Fibroblast of skin of back (primary cell): ENCODE measurements at regions not wholly inside any gene's neighbourhood (a gene's known extent, or its start where the extent isn't known, plus 50 kb on each side); places are given as distances from the start of the nearest gene placed in this dataset.
"Not testable (repeated sequence)": the region's sequence is repeated elsewhere in the genome, so short reads cannot be mapped to it uniquely, and the experiment has no call there.

Experiments
- DNase-seq: peaks from one replicate; pipeline ENCODE4 v3.0.0-alpha.2; 2013

DNA sequence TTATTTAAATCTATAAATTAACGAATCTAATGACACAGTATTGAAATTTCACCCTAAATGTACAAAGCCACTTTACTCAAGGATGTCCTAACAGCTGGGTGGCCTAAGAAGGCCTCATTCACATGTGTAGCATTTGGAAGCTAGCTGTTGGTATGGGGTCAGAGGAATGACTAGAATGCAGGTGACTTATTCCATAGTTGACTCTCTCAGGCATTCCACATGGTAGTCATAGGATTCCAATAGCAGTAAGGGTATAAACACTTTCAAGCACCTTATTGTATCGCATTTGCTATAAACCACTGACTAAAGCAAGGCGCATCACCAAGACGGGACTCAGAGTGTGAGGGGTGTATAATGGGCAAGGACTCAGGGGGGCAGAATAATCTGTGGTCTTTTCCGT is 294.8 kb upstream of the EPHA3 start:
- DNase-seq, result peak; percentile 12

DNA sequence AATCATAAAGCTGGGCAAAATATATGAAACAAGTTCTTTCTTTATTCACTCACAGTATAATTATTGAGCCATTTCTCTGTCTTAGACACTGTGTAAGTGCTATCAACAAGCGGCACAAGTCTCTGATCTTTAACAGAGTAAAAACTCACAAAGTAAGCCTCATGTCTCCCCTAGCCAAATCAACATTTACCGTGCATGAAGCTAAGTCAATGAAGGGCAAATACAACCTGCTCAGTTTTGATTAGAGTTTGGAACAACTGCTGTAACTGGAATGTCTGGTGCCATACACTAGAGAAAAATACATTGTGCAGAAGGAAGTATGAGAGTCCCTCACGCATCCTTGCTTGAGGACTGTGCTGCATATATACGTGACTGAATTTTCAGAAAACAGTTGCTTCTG is 291.0 kb upstream of the EPHA3 start:
- no peak for DNase-seq

DNA sequence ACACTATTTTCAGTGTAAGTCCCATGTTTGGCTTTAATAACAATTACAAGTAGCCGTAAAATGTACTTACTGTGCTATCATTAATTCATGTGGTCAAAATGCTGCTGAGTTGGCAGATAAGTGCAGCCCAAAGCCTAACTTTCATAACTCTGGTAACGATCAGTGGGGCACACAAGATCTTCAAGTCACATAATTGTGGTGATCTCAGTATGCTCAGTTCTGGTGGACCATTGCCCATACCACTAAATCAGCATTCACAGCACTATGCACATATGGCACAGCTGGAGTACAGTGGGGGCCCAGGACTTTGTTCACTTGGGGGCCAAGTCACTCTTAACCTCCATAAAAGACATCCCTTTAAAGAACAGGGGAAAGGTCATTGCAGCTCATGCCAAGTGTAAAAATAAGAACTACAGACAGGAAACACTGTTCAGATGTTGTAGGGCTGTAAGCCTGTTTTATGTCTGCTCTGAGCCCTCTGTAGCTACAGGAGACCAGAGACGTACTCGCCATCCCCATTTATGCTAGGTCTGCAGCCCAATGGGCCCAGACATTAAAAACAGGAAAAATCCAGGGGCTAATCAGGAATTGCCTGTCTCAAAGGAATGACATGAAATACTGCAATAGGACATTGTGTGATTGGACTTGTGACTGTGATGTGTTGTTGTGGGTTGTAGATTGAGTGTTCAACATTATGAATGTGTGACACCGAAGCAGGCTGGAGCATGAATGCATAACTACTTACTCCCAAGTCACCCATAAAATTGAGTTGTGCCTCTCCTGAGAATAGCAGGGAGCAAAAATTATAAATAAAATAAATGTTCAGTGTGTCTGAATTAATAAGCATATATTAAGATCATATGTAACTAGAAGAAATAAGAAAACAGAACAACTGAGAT is 282.5 kb upstream of the EPHA3 start:
- DNase-seq, result no peak

DNA sequence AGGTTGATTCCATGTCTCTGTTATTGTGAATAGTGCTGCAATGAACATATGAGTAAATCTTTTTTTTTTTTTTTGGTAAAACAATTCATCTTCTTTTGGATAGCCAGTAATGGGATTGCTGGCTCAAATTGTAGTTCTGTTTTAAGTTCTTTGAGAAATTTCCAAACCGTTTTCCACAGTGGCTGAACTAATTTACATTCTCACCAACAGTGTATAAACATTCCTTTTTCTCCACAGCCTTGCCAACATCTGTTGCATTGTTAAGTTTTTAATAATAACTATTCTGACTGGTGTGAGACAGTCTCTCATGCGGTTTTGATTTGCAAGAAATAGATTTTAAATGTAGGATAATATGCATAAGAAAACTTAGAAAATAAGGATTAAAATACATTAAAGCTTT is 279.0 kb upstream of the EPHA3 start:
- DNase-seq, result peak; percentile 11

DNA sequence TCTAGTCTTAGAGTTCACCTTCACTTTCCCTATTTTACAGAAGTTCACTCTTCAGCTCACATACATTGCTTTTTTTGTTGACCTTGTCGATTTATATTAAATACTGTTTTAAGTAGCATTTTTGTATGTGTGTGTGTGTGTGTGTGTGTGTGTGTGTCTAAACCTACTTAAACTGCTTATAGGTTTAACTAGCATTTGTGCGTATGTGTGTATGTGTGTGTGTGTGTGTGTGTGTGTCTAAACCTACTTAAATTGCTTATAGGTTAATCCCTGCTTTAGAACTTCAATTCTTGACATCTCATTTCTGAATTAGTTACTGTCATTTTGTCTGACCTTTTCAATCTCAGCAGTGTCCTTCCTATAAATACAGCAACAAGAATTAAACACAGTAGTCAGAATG is 254.8 kb upstream of the EPHA3 start:
- DNase-seq, result no peak

DNA sequence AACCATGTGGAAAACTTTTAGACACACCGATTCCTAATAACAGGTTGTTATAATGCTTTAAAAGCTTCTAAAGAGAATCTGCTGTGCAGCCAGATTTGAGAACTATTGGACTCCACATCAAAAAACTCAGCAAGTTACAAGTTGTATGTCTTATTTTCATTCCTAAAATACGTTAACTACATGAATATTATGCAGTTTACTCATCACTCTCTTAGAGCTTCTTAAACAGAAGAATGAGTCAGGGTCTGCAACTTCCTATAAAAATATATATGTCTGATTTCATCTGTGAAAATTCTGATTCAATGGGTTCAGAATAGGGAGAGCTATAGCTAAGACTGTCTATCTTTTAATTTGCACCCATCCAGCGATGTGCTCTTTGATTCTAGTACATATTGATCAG is 244.2 kb upstream of the EPHA3 start:
- DNase-seq, result peak; percentile 86

DNA sequence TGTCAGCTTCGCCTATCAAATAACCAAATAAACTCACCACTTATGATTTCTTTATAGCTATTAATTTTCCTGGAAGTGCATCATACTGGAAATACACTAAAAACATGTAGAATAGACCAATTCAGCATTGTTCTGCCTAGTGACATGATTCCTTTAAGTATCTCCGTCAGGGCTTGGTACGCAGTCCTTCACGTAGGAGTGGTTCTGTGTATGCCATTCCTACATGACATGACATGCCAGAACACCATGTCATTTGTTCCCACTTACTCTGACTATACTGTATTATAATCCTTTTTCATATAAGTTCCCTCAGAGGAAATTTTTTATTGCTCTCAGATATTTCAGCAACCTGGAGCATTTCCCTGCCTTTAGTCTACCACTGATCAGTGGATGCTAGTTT is 230.7 kb upstream of the EPHA3 start:
- no peak for DNase-seq

DNA sequence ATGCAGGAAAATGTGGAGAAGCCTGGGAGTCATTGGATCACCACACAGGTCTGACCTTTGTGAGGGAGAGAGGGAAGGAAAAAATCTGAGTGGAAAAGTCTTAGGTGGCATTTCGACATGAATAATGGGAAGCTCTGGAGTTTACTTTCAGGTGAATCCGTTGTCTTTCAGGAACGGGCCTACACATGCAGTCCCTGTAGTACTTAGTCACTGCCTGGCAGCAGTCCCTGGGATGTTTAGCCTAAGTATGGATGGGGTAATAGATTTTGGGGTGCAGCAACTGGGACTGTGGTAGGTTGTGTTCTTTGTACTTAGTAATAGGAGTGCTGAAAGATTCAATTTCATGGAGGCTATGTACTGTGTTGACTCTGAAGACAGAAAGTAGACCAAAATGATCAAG is 227.5 kb upstream of the EPHA3 start:
- DNase-seq, result no peak

DNA sequence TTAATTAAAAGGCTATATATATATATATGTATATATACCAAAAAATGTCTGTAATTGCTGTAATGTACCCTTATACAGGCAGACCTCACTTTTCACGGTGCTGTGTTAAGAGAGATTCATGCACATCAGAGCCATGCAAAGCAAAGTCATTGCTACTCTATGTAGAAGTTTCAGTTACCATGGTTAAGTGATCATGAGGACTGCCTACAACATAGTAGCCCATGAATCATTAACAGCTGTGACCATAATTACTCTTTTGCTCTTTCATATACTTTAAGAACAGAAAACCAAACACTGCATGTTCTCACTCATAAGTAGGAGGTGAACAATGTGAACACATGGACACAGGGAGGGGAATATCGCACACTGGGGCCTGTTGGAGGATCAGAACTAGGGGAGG is 225.3 kb upstream of the EPHA3 start:
- DNase-seq, result no peak

DNA sequence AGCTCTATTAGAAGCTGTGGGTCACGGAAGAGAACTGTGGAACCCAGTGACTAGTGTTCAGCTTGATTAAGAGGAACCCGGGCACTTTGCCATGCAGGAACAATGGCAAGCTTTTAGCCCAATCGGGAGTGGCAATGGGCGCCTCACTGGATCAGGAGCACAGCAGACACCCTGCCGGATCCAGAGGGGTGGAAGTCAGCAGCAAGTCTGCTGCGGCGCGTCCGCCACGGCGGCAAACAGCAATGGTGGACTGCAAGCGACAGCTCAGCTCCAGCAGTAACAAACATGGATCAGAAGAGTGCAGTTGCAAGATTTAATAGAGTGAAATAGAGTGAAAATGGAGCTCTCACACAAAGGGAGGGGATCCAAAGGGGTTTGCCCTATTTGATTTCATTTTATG is 220.8 kb upstream of the EPHA3 start:
- not testable (repeated sequence) for DNase-seq

DNA sequence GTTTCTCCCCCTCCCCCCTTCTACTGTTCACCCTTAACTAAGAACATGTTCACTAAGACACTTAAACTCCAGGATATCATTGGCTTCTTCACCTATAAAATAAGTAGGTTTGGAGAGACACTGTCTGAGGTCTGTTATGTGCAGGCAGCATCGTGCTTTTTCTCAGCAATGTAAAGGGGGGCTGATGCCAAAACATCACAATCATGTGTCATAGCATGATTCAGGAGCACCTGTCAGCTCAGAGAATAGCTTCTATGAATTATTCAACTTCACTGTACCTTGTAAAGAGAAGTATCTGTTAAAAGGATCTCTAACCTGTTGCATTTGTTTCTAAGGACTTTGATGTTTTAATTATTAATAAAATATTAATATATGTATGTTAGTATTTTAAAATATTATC is 211.4 kb upstream of the EPHA3 start:
- no peak for DNase-seq

DNA sequence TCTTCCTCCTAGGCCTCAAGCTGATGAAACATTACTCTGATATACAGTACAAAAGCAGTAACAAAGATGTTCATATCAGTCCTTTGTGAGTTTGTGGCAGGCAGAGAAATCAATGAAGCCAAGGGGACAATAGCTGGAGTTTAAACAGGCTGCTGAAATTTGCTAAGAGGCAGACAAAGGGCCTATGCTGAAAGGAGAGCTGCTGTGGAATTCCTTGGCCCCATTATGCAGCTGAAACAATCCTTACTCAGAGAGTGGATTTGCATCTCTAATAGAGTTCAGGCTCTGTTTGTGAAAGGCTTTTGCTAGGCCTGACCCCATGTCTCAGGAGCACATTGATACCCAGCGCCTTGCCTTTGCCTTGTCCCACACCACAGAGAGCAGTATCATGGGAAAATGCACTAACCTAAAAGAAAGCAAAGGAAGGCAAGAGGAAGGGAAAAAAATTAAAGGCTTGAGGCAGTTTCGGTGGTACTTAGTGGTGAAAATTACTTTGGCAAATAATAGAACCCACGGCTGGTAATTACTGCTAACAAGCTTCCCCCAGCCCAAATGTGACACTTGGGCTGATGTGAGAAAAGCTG is 195.0 kb upstream of the EPHA3 start:
- DNase-seq, result no peak

DNA sequence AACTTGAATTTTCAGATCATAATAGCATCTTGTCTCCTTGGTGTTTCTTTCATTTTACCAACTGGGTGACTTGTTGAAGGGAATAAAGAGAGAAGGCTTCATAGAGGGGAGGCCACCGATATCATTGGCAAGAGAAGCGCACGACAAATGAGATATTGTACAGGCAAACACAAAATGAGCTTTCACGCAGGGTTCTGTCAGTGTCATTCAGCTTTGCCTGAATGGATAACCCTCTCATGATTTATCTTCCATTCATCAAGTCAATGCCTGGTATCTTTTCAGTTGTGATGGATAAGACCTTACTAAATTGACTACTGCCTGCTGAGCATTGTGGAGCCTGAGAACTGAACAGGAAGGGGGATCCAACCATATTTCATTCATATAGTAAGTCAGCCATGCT is 188.6 kb upstream of the EPHA3 start:
- DNase-seq, result no peak

DNA sequence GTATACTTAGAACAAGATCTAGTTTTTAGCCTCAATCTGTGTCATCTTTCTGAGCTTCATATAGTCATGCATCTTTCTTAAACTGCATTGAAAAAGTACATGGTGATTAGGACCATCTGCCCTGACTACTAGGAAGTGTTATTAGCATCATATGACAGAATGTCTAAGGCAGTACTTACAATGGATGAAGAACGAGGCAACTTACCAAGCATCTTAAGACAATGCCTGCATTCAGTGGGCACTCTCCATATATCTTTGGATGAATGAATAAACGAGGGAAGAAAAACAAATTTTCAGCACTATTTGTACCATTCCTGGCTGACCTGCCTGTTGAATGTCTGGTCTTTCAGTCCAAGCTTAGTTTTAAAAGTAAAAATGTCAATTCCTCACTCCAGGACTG is 185.4 kb upstream of the EPHA3 start:
- DNase-seq, result no peak

DNA sequence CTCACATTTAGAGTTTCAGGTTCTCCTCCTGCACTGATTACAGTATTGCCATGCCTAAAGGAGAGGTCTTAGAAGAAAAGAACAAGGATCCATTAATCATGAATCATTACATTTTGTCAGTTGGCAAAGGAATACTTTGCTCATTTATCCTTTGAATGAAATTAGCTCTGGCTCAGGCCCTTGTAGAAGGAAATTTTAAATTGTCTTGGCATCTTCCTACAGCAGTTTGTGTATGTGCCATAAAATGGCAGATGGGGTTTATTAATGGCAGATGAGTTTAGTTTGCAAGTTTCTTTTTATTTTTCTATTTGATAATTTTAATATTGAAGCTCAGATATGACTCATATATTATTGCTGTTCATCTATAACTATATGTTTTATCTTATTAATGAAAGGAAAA is 181.2 kb upstream of the EPHA3 start:
- DNase-seq, result no peak

DNA sequence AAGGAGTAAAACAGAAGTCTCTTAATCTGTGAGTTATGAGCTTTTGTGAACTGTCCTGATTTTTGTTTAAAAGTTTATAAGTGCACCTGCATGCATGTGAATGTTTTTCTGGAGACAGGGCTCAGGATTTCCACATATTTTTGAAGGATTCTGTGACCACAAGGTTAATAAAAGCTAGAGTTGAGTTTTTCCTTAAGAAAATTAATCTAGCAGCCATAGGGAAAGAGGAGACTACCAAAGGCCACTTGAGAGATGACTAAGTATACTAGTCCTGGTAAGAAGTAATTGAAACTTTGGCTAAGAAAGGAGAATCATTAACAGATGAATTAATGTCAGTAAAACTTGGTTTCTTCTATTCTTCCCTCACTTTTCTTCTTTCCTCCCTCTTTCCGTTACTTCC is 176.8 kb upstream of the EPHA3 start:
- no peak for DNase-seq

DNA sequence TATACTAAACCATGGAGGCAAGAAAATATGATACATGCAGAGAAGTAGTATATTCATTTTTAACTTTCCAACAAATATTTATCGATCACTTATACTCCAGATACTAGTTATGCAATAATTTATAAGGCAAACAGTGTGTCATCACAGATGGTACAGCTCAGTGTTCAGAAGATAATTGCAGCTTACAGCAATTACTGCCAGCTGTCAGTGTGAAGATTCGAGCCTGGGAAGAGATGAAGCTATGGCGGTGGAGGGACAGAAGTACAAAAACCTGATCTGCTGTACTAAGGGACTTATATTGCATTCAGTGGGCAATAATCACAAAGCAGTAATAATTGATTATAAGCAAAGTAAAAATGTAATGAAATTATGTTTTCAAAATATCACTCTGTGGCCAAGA is 170.6 kb upstream of the EPHA3 start:
- DNase-seq, result no peak

DNA sequence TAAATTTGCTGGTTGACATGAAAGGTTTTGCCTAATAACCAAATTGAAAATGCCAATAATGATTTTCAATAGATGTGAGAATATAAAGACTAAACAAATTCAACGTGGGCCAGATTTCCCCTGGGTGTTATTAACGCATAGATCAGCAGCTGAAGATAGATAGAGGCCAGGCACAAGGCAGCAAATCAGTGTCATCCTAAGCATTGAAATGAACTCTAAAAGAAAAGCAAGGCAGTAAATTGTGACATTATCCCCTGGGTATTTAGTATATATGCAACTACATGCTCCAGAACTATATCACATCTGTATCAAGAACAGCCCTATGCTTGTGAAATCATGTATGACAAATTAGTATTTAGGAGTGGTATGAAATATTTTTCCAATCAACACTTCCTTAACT is 167.1 kb upstream of the EPHA3 start:
- DNase-seq, result no peak

DNA sequence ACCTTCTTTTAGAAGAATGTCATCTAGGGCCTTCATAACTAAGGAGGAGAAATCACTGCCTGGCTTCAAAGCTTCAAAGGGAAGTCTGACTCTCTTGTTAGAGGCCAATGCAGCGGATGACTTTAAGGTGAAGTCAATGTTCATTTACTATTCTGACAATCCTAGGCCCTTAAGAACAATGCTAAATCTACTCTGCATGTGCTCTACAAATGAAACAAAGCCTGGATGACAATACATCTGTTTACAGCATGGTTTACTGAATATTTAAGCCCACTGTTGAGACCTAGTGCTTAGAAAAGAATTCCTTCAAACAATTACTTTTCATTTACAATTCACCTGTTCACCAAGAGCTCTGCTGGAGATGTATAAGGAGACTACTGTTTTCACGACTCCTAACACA is 160.4 kb upstream of the EPHA3 start:
- DNase-seq, result no peak

DNA sequence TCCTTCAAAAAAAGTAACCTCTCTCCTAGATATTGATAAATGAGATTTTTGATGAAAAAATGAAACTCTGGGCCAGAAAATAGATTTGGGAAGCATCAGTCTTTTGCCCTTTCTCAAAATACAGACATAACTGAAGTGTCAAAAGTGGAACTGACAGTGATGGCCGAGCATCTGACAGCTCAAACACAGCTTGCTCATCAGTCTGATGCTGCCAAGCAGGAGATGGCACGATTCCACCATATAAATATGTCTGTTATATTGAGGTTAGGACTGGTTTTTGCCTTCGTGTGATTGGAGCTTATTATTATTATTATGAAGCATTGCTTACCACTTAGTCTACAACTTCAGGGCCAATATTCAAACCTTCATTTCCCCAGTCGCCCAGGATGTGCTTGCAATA is 152.6 kb upstream of the EPHA3 start:
- no peak for DNase-seq

DNA sequence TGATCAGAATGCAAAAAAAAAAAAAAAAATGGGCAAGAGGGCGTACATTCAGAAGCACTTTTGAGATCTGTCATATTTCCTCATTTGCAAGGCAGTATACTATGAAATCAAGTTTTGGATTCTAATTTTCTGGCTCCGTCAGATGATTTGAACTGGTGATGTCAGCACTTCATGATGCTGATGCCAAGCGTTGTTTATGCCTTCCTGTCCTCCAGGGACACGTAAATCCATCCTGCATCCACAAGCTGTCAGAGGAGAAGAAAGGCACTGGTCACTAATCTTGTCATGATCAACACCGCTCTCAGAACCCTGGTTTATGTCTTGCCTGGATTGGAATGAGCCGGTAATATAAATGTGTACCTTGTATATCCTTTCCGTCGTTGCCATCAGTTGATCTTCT is 152.1 kb upstream of the EPHA3 start:
- no peak for DNase-seq

DNA sequence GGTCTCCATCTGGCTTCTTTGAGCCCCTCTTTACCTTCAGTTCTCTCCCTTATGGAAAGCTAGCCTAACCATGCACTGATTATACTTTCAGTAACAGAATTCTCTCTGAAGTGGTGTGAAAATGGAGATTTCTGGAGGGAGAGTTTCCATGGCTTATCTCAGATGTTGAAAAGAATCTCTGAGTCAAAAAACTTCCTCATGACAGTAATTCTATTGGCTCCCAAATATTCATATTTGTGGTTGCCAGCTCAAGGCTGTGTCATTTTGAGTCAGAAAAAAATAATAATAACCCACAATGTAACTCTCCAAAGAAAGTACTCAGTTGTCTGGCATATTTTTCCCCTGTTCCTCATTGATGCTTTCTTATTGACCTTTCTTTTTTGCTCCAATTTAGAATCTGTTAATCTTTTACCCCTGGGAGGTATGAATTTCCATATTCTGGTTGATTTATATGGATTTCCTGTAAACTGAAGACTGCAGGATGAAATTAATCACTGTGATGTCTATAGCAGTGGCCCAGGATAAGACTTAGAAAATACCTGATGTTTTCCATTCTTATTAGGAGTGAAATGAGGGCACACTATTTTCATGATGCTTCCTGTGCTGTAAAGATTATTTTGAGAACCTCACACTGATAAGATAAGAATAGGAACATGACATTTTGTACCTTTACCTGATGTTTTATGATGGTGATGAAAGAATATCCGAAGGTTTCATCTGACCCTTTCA is 149.5 kb upstream of the EPHA3 start:
- DNase-seq, result peak; percentile 95

DNA sequence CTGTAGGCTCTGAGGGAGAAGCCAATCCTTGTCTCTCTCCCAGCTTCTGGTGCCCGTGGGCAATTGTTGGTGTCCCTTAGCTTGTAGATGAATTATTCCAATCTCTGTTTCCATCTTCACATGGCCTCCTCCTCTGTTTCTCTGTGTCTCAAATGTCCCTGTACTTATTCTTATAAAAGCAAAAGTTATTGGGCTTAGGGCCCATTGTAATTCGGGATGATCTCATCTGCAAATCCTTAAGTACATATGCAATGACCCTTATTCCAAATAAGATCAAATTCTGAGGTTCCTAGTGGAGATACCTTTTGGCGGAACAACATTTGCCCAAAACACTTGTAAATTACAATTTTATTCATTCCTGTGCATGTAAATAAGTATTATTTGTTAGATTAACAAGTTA is 147.4 kb upstream of the EPHA3 start:
- no peak for DNase-seq

DNA sequence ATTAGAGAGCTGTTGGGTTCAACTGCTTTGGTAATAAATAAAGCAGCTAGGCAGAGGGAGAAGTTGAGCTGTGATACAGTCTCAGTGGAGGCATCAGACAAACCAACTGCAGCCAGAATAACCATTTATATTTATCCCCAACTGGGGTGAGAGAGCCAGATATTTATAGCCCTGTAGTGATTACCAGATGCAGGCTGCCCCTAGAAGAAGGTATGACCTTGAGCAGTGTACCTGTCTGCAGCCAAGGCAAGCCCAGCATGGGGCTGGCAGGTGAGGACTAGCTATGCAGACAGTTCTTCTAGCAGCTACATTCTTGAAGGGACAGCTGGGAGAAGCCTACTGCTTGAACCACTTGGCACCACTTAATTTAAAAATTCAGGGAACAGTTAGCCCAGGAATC is 144.4 kb upstream of the EPHA3 start:
- no peak for DNase-seq
